IPS-15b (cell line): ENCODE measurements at regions not wholly inside any gene's neighbourhood (a gene's known extent, or its start where the extent isn't known, plus 50 kb on each side); places are given as distances from the start of the nearest gene placed in this dataset.
"Not testable (repeated sequence)": the region's sequence is repeated elsewhere in the genome, so short reads cannot be mapped to it uniquely, and the experiment has no call there.

ENCODE experiments used
- H3K27me3 ChIP-seq: one replicate; pipeline ENCODE4 v1.6.1; 2013; ENCODE audit warnings: low read length; ENCODE audit not compliant: control insufficient read depth, insufficient read depth
- H3K36me3 ChIP-seq: one replicate; pipeline ENCODE4 v1.6.1; 2013; ENCODE audit warnings: low read length; ENCODE audit not compliant: control insufficient read depth, insufficient read depth
- H3K4me1 ChIP-seq: one replicate; pipeline ENCODE4 v1.6.1; 2013; ENCODE audit warnings: mild to moderate bottlenecking, low read length; ENCODE audit not compliant: control insufficient read depth, insufficient read depth
- H3K4me3 ChIP-seq: one replicate; pipeline ENCODE4 v1.5.1; 2013; ENCODE audit warnings: low read depth, low read length
- H3K9ac ChIP-seq: one replicate; pipeline ENCODE4 v1.6.1; 2013; ENCODE audit warnings: low read depth, mild to moderate bottlenecking, low read length
- H3K9me3 ChIP-seq: one replicate; pipeline ENCODE4 v1.6.1; 2013; ENCODE audit warnings: mild to moderate bottlenecking, low read length; ENCODE audit not compliant: control insufficient read depth, insufficient read depth

DNA sequence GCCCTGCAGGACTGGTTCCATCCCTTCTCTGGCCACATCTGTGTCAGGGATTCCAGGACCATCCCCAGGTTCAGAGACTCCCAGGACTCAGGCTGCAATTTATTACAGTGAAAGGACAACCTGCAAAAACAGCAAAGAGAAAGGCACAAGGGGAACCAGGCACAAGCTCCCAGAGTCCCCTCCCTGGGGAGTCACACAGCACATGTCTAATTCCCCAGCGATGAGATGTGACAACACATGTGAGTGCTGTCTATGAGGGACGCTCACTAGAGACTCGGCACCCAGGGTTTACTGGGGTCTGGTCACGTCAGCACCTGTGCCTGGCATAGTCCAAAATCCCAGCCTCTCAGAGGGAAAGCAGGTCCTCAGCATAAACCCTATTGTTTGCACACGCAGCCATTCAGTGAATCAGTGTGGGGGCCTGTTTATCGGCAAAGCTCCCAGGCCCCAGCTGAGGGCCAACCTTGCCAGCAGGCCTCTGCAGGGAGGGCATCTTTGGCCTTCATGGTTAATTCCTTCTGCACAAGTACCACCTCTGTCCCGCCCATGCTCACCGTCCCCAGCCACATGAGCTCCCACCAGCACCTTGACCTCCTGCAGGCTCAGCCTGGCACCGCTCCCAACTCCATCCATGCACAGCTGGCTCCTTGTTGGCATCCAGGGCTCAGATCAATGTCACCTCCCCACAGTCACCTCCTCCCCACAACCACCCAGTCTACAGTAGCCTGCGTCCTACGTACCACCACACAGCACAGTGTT is 198.9 kb upstream of the SFSWAP start:
- H3K4me1 ChIP-seq, result peaks cover 3% of the 10 kb centered on the region
- H3K27me3 ChIP-seq, result no peaks in the 10 kb centered on the region
- H3K9me3 ChIP-seq, result no peaks in the 10 kb centered on the region
- no peak overlapping the region for H3K9ac ChIP-seq
- H3K4me3 ChIP-seq, result no peak overlapping the region
- no peaks in the 10 kb centered on the region for H3K36me3 ChIP-seq

DNA sequence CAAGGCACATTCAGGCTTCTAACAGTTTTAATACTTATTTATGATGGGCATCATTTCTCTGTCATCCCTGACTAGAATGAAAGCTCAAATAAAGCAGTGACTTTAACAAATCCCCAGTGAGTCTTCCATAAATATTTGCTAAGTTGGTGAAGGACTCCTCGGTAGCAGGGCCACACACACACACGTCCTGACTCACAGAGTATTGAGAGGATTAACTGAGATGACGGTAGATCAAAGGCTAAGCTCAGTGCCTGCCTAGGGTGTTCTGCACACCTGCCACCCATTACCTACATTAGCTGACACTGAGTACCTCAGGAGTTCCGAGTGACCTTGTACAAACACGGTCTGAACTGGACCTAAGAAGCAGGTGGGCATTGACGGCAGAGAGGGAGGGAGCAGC is 197.3 kb upstream of the SFSWAP start:
- H3K27me3 ChIP-seq, result no peaks in the 10 kb centered on the region

GRCh38 chr12:131520553-131520952 is 190.3 kb upstream of the SFSWAP start:
- H3K9me3 ChIP-seq, H3K27me3 ChIP-seq: not testable (repeated sequence)

More for the DNA sequence above, 197.3 kb upstream of the SFSWAP start:
- no peaks in the 10 kb centered on the region for H3K9me3 ChIP-seq
- no peak overlapping the region for H3K4me3 ChIP-seq
- no peak overlapping the region for H3K9ac ChIP-seq
- H3K4me1 ChIP-seq, result peaks cover 3% of the 10 kb centered on the region
- H3K36me3 ChIP-seq, result no peaks in the 10 kb centered on the region

GRCh38 chr12:131521326-131521725 is 189.6 kb upstream of the SFSWAP start:
- Histone ChIP-seq H3K9me3 (no peaks in the 10 kb centered on the region), H3K4me1 (no peaks in the 10 kb centered on the region), H3K36me3 (no peaks in the 10 kb centered on the region), H3K9ac (no peak overlapping the region), H3K27me3 (no peaks in the 10 kb centered on the region), H3K4me3 (no peak overlapping the region)

More at GRCh38 chr12:131520553-131520952, 190.3 kb upstream of the SFSWAP start:
- not testable (repeated sequence) for H3K9ac ChIP-seq, H3K36me3 ChIP-seq, H3K4me1 ChIP-seq, H3K4me3 ChIP-seq

DNA sequence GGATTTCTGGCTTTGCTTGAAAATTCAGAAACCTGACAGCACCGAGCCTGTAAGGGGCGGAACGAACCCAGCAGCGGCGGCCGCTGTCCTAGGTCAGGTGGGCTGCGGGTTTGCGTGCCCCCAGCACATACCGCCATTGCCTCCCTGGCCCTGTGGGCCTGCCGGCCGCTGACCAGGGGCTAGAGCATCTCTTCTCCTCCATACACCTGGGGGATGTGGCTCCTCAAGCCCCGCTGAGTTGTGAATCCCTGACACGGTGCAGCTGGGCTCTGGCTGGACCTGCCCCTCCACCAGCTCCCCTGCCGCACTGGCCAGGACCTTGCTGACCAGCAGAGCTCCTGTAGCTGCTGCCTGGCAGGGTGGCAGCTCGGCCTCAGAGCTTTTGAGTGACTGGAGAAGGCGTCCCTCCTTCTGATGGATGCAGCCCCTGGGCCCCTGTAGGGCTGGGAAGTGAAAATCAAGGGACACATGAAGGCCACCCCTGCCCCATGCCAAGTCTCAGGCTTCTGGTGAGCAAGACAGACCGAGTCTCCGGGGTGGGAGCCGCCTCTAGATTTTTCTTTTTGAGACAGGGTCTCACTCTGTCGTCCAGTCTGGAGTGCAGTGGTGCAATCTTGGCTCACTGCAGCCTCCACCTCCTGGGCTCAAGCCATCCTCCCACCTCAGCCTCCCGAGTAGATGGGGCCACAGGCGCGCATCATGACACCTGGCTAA is 184.9 kb upstream of the SFSWAP start:
- Histone ChIP-seq H3K9me3 (no peaks in the 10 kb centered on the region), H3K4me1 (no peaks in the 10 kb centered on the region), H3K27me3 (no peaks in the 10 kb centered on the region), H3K36me3 (no peaks in the 10 kb centered on the region), H3K4me3 (no peak overlapping the region), H3K9ac (no peak overlapping the region)

- Histone ChIP-seq H3K9ac (no peak overlapping the region), H3K4me3 (no peak overlapping the region), H3K4me1 (no peaks in the 10 kb centered on the region), H3K36me3 (no peaks in the 10 kb centered on the region), H3K27me3 (no peaks in the 10 kb centered on the region), H3K9me3 (no peaks in the 10 kb centered on the region)
These were observed 183.8 kb upstream of the SFSWAP start for GRCh38 chr12:131527092-131527491.

DNA sequence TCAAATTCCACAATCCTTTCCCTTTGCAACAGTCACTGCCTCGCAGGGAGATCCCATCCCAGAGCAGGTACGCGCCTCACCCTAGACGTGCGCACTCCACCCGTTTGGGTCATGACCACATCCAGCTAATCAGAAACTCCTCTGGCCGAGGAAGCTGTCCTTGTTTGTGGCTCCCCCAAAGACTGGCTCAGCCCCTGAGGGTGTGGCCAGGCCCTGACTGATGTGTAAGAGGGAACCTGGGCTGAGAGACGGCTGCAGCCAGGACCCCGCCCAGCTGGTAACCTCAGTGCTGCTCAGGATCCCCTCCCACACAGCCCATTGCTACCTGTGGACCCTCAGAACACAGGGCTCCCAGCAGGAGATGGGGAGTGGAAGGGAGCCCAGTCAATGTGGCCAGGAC is 183.2 kb upstream of the SFSWAP start:
- no peak overlapping the region for H3K9ac ChIP-seq
- H3K27me3 ChIP-seq, result no peaks in the 10 kb centered on the region
- no peaks in the 10 kb centered on the region for H3K36me3 ChIP-seq

GRCh38 chr12:131528144-131528543 is 182.7 kb upstream of the SFSWAP start:
- H3K9me3 ChIP-seq, result no peaks in the 10 kb centered on the region
- H3K4me1 ChIP-seq, result no peaks in the 10 kb centered on the region
- H3K27me3 ChIP-seq, result no peaks in the 10 kb centered on the region

More for the DNA sequence above, 183.2 kb upstream of the SFSWAP start:
- no peak overlapping the region for H3K4me3 ChIP-seq
- H3K4me1 ChIP-seq, result no peaks in the 10 kb centered on the region
- H3K9me3 ChIP-seq, result no peaks in the 10 kb centered on the region

DNA sequence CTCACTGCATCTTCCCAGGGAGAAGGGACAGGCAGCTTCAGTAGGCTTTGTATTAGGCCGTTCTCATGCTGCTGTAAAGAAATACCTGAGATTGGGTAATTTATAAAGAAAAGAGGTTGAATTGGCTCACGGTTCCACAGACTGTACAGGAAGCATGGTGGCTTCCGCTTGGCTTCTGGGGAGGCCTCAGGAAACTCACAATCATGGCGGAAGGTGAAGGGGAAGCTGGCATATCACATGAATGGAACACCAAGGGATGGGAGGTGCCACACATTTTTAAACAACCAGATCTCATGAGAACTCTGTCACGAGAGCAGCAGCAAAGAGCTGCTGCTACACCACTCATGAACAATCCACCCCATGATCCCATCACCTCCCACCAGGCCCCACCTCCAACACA is 182.2 kb upstream of the SFSWAP start:
- Histone ChIP-seq H3K4me1 (no peaks in the 10 kb centered on the region), H3K9ac (no peak overlapping the region), H3K27me3 (no peaks in the 10 kb centered on the region), H3K9me3 (no peaks in the 10 kb centered on the region), H3K36me3 (no peaks in the 10 kb centered on the region), H3K4me3 (no peak overlapping the region)

More at GRCh38 chr12:131528144-131528543, 182.7 kb upstream of the SFSWAP start:
- no peaks in the 10 kb centered on the region for H3K36me3 ChIP-seq
- no peak overlapping the region for H3K9ac ChIP-seq
- no peak overlapping the region for H3K4me3 ChIP-seq

DNA sequence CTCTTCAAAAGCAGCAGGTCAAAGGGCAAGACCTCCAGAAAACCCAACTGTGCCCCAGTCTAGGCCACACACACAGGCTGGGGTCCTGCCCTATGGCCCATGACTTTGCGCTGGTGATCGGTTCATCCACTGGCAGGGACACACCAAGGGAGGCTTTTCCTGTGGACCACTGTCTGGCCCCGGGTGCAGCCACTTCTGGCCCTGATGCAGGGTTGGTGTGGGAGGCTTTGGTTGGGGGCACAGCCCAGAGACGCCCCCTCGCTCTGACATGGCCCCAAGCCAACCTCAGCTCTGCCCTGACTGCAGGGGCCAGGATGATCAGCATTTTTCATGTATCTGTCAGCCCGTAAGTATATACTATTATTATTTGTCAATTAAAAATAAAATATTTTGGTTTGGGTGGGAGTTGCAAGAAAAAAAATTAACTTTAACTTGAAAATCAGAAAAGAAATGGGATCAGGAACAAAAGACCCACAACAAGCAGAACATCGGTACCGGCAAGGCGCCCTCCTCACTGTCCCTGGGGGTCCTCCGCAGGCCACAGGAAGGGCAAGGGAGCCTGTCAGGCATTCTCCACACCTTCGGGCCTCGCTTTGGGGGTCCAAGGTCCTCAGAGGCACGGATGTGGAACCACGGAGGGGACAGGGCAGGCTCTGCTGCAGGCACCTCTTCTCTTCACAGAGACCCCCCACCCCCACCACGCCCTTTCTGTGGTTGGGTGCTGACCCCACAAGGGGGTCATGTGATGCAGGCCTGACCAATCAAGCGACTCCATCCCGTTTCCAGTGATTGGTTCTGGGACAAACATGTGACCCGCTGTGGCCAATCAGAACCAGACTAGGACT is 181.5 kb upstream of the SFSWAP start:
- Histone ChIP-seq H3K9ac (no peak overlapping the region), H3K9me3 (no peaks in the 10 kb centered on the region), H3K36me3 (no peaks in the 10 kb centered on the region), H3K27me3 (no peaks in the 10 kb centered on the region), H3K4me3 (no peak overlapping the region), H3K4me1 (no peaks in the 10 kb centered on the region)

DNA sequence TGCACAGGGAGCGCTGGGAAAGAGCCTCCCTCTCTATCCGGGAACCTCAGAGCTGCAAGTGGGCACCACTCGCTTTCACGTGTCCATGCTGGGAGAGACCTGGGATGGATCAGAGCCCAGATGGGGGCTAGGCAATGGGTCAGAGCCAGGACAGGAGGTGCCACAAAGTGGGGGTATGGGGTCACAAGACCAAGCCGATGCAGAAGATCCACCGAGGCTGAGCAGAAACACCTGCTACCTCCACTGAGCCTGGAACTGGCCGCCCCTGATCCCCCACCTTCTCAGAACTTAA is 180.9 kb upstream of the SFSWAP start:
- no peak overlapping the region for H3K9ac ChIP-seq
- no peak overlapping the region for H3K4me3 ChIP-seq
- H3K27me3 ChIP-seq, result no peaks in the 10 kb centered on the region
- no peaks in the 10 kb centered on the region for H3K9me3 ChIP-seq
- H3K4me1 ChIP-seq, result no peaks in the 10 kb centered on the region
- no peaks in the 10 kb centered on the region for H3K36me3 ChIP-seq
